K562 (cell line): ENCODE measurements at regions not wholly inside any gene's neighbourhood (a gene's known extent, or its start where the extent isn't known, plus 50 kb on each side); places are given as distances from the start of the nearest gene placed in this dataset.

Experiments used
- ATAC-seq: fragments of 200-7000 bp; cut with Tn5 transposase; 3 replicates; pipeline ENCODE4 v1.9.1; 2020; ENCODE audit warnings: moderate library complexity
- BruUV-seq: library from RNA; stranded (reverse); fragments of 400-500 nt; replicated peaks from 2 replicates; lab custom pipeline; 2021; lab: Mats Ljungman, UMichigan
- CTCF ChIA-PET: fragments of 300-600 bp; formaldehyde crosslinking; extraction: SDS; loops from one replicate; lab custom pipeline; 2021; ENCODE audit warnings: low intra/inter-chr PET ratio; lab: Yijun Ruan, JAX
- POLR2A ChIA-PET: fragments of 300-600, 350-650 bp; sonication (Branson Sonifier 250); formaldehyde crosslinking; extraction: SDS; loops from one replicate; lab custom pipeline; 2021; ENCODE audit warnings: antibody characterized with exemption, inconsistent platforms; lab: Yijun Ruan, JAX
- DNase-seq, 4 experiments: peaks; one replicate each; pipeline versions ENCODE4 v3.0.0 to v3.0.0-alpha.2; 2011 to 2018; ENCODE audit warnings: low spot score in 3 of 4, mixed read lengths in 3 of 4; ENCODE audit errors: extremely low read depth in 1 of 4
- FAIRE-seq: peaks from 2 replicates; lab custom pipeline; 2011; peaks lifted over from hg19 to GRCh38; lab: Jason Lieb, UNC
- H2AFZ ChIP-seq: 2 replicates; pipeline ENCODE4 v1.6.0; 2011; ENCODE audit warnings: low read depth, low read length, control low read depth, inconsistent platforms
- H3K27ac ChIP-seq: fragments of 200-600 bp; 3 replicates; pipeline ENCODE4 v1.8.0; 2011; ENCODE audit warnings: low read depth, mild to moderate bottlenecking, control low read depth, inconsistent platforms, low read length, moderate library complexity, mixed read lengths; ENCODE audit errors: extremely low read depth
- H3K27me3 ChIP-seq, 2 experiments: fragments of 300-600 bp in 1 of 2; 2 replicates in 1 of 2; 3 replicates in 1 of 2; pipeline versions ENCODE4 v1.6.0 to v1.8.0; 2011; ENCODE audit warnings: inconsistent platforms in 2 of 2, low read length in 2 of 2, mild to moderate bottlenecking in 1 of 2, mixed read lengths in 1 of 2, moderate library complexity in 1 of 2; ENCODE audit not compliant: control insufficient read depth in 2 of 2, insufficient read depth in 2 of 2
- H3K36me3 ChIP-seq: fragments of 300-600 bp; 3 replicates; pipeline ENCODE4 v1.8.0; 2011; ENCODE audit warnings: mild to moderate bottlenecking, low read length, inconsistent platforms; ENCODE audit not compliant: control insufficient read depth, insufficient read depth
- H3K4me1 ChIP-seq, 2 experiments: fragments of 200-600 bp in 1 of 2; replicated peaks in 1 of 2; 2 replicates in 1 of 2; 3 replicates in 1 of 2; pipeline versions ENCODE4 v1.5.1 to v1.8.0; 2011; ENCODE audit warnings: inconsistent platforms in 2 of 2, low read length in 2 of 2, mild to moderate bottlenecking in 1 of 2, mixed read lengths in 1 of 2, moderate library complexity in 1 of 2; ENCODE audit not compliant: control insufficient read depth in 2 of 2, insufficient read depth in 2 of 2
- H3K4me2 ChIP-seq: 2 replicates; pipeline ENCODE4 v1.6.1; 2011; ENCODE audit warnings: low read length, control low read depth, inconsistent platforms, mixed read lengths; ENCODE audit not compliant: insufficient read depth
- H3K4me3 ChIP-seq: fragments of 200-600 bp; sonication (generic), shearing (Covaris generic); 2 replicates; pipeline ENCODE4 v1.5.1; 2016; ENCODE audit warnings: control low read depth, inconsistent platforms
- H3K79me2 ChIP-seq: fragments of 200-600 bp; 3 replicates; pipeline ENCODE4 v1.8.0; 2011; ENCODE audit warnings: low read length, inconsistent platforms; ENCODE audit not compliant: control insufficient read depth, insufficient read depth
- H3K9ac ChIP-seq, 2 experiments: 2 replicates each; pipeline versions ENCODE4 v1.6.0 to v1.6.1; 2011; ENCODE audit warnings: low read depth in 2 of 2, low read length in 2 of 2, control low read depth in 1 of 2, inconsistent platforms in 1 of 2, mild to moderate bottlenecking in 1 of 2, mixed read lengths in 1 of 2; ENCODE audit not compliant: insufficient read depth in 1 of 2
- H3K9me1 ChIP-seq: one replicate; pipeline ENCODE4 v1.6.0; 2011; ENCODE audit warnings: inconsistent platforms, mild to moderate bottlenecking, low read length, moderate library complexity; ENCODE audit not compliant: control insufficient read depth, insufficient read depth
- H3K9me3 ChIP-seq: replicated peaks from 2 replicates; pipeline ENCODE4 v1.5.1; 2011; ENCODE audit warnings: low read depth, low read length, inconsistent platforms; ENCODE audit not compliant: control insufficient read depth, insufficient read depth
- H4K20me1 ChIP-seq: replicated peaks from 2 replicates; pipeline ENCODE4 v1.6.1; 2011; ENCODE audit warnings: low read length, inconsistent platforms, mixed read lengths; ENCODE audit not compliant: control insufficient read depth, insufficient read depth
- ARID3A ChIP-seq: IDR thresholded peaks from 2 replicates; pipeline ENCODE4 v1.6.1; 2012; ENCODE audit warnings: low read depth, low read length, improper control_type of control experiment, borderline replicate concordance
- ELF2 ChIP-seq: fragments of 250-450 bp; sonication (Bioruptor Pico); IDR thresholded peaks from 2 replicates; pipeline ENCODE4 v1.5.0; 2021; ENCODE audit warnings: mild to moderate bottlenecking
- HBP1 ChIP-seq: fragments of 450-650 bp; formaldehyde crosslinking; IDR thresholded peaks from 2 replicates; pipeline ENCODE4 v1.4.0; 2022; ENCODE audit warnings: missing genetic modification characterization
- MAZ ChIP-seq, 2 experiments: fragments of 450-650 bp in 1 of 2; sonication (generic) in 1 of 2; formaldehyde crosslinking; IDR thresholded peaks in 1 of 2; conservative IDR thresholded peaks in 1 of 2; 2 replicates each; pipeline versions ENCODE4 v1.4.0 to v1.5.0; 2020; ENCODE audit warnings: mild to moderate bottlenecking in 1 of 2, missing genetic modification reagents in 1 of 2
- NR2C2 ChIP-seq, 2 experiments: fragments of 200-800 bp in 1 of 2; sonication (Bioruptor generic) in 1 of 2; sonication (generic) in 1 of 2; formaldehyde crosslinking in 1 of 2; IDR thresholded peaks; 2 replicates each; pipeline versions ENCODE4 v1.6.1 to v1.8.0; 2016 to 2022; ENCODE audit warnings: mild to moderate bottlenecking in 1 of 2, missing compliant biosample characterization in 1 of 2, missing genetic modification characterization in 1 of 2, missing genetic modification reagents in 1 of 2
- RBBP5 ChIP-seq: fragments of 200-600 bp; sonication (generic); IDR thresholded peaks from 2 replicates; pipeline ENCODE4 v1.6.1; 2012; ENCODE audit warnings: borderline replicate concordance, mild to moderate bottlenecking, low read length, control low read depth, inconsistent platforms; ENCODE audit not compliant: insufficient read depth, poor library complexity, severe bottlenecking
- TRIM24 ChIP-seq, 2 experiments: fragments of 450-650 bp; IDR thresholded peaks; 2 replicates each; pipeline ENCODE4 v1.6.1; 2016
- ZNF253 ChIP-seq: fragments of 250-450 bp; sonication (Bioruptor Pico); conservative IDR thresholded peaks from 2 replicates; pipeline ENCODE4 v1.6.1; 2021; ENCODE audit warnings: mild to moderate bottlenecking
- WGBS: fragments of 100-300 bp; shearing (Covaris generic); methylation state at CpG from one replicate; pipeline ENCODE4 v1.1.6; 2016; ENCODE audit warnings: low coverage, mixed read lengths; ENCODE audit not compliant: insufficient coverage; ENCODE audit errors: missing lambda C conversion rate; 5-methylcytosine and 5-hydroxymethylcytosine counted together
- in situ Hi-C: fragments of 300-500 bp; cut with MboI; formaldehyde crosslinking; loops from 4 replicates; pipeline ENCODE4 v1.15.0; 2018; ENCODE audit warnings: inconsistent platforms, mixed read lengths
- intact Hi-C: fragments of 100-400 bp; cut with micrococcal nuclease; formaldehyde crosslinking; loops from 2 replicates; pipeline ENCODE4 v1.14.2; 2022
- TF ChIP-seq, protein P1 (sequence below): fragments of 450-650 bp; IDR thresholded peaks from 2 replicates; pipeline ENCODE4 v1.6.1; 2016; ENCODE audit warnings: low read depth

DNA sequence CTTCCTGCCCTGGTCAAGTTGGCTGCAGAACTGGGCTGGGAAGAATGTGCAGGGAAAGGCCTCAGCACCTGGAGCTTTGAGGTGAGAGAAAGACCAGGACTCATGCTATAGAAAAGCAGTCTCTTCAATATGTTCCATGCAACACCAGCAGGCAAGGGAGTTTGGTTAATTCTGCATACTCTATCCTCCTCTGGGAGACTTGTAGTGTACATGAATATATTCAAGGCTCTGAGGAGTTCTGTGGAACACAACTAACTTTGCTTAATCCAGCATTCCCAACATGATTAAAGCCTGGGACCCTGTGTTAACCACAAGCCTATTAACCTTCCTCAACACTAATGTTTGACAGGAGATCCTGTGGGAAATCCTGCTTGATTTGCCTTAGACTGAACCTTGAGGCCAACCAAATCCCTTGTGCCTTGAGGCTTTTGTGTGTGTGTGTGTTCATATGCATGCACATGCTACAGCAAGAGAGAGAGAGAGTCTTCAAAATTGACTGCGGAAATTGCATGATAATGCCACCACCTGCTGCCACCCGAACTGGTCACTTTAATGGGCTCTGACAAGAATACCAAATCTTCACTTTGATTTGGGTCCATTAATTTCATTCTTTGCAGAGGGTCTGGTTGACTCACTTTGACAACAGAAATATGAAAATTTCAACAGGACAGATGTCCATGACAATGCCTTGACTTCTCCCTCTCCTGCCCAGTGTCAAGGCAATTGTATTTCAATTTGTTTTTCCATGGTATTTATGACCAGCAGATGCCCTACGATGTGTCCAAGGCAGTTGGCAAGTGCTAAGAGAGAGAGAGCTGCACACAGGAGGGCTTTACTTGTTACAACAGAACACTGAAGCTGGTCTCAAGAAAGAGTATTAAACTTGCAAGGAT lies 238.2 kb upstream of the ZBED5 start:
- POLR2A ChIA-PET: interaction anchor here (0.5 to 0.8 kb wide), 2 partner anchors 8 to 744 kb away, joined by 3 read pairs; no protein-coding TSS in a partner anchor
- BruUV-seq: no TSS peak
- Histone ChIP-seq H3K9me1 (no peaks in the 10 kb centered on the region), H3K4me3 (no peak overlapping the region), H3K27me3 (no peaks in the 10 kb centered on the region), H3K27ac (no peak overlapping the region), H3K9ac (no peak overlapping the region), H3K9me3 (peaks cover 2% of the 10 kb centered on the region; the same call in 1 of the 2 replicates), H3K4me2 (no peak overlapping the region), H3K79me2 (no peaks in the 10 kb centered on the region), H2AFZ (no peak overlapping the region), H4K20me1 (no peaks in the 10 kb centered on the region), H3K4me1 (no peaks in the 10 kb centered on the region), H3K36me3 (no peaks in the 10 kb centered on the region)
- CTCF ChIA-PET: no interaction called here
- 0% methylated on average over 3 of the region's 3 CpGs for WGBS
- ATAC-seq: no peak
- FAIRE-seq: no peak
- no peak for DNase-seq
- intact Hi-C loops (no loop called here), in situ Hi-C loops (no loop called here)
- TF ChIP-seq MAZ (CRISPR knock-in tag; conservative IDR thresholded peaks at IDR 0.05 in 1 of 2, IDR thresholded peaks at IDR 0.05 in 1 of 2): no peak
- no peak for TF ChIP-seq NR2C2 (CRISPR knock-in tag; IDR thresholded peaks at IDR 0.05)
- no peak for TF ChIP-seq NR2C2 (tag; IDR thresholded peaks at IDR 0.05)
- TF ChIP-seq ARID3A: no peak
- TF ChIP-seq ELF2 (CRISPR knock-in tag): no peak
- TF ChIP-seq RBBP5: no peak
- TF ChIP-seq HBP1 (CRISPR knock-in tag): no peak
- TF ChIP-seq ZNF253: no peak
- TF ChIP-seq, protein P1, sequence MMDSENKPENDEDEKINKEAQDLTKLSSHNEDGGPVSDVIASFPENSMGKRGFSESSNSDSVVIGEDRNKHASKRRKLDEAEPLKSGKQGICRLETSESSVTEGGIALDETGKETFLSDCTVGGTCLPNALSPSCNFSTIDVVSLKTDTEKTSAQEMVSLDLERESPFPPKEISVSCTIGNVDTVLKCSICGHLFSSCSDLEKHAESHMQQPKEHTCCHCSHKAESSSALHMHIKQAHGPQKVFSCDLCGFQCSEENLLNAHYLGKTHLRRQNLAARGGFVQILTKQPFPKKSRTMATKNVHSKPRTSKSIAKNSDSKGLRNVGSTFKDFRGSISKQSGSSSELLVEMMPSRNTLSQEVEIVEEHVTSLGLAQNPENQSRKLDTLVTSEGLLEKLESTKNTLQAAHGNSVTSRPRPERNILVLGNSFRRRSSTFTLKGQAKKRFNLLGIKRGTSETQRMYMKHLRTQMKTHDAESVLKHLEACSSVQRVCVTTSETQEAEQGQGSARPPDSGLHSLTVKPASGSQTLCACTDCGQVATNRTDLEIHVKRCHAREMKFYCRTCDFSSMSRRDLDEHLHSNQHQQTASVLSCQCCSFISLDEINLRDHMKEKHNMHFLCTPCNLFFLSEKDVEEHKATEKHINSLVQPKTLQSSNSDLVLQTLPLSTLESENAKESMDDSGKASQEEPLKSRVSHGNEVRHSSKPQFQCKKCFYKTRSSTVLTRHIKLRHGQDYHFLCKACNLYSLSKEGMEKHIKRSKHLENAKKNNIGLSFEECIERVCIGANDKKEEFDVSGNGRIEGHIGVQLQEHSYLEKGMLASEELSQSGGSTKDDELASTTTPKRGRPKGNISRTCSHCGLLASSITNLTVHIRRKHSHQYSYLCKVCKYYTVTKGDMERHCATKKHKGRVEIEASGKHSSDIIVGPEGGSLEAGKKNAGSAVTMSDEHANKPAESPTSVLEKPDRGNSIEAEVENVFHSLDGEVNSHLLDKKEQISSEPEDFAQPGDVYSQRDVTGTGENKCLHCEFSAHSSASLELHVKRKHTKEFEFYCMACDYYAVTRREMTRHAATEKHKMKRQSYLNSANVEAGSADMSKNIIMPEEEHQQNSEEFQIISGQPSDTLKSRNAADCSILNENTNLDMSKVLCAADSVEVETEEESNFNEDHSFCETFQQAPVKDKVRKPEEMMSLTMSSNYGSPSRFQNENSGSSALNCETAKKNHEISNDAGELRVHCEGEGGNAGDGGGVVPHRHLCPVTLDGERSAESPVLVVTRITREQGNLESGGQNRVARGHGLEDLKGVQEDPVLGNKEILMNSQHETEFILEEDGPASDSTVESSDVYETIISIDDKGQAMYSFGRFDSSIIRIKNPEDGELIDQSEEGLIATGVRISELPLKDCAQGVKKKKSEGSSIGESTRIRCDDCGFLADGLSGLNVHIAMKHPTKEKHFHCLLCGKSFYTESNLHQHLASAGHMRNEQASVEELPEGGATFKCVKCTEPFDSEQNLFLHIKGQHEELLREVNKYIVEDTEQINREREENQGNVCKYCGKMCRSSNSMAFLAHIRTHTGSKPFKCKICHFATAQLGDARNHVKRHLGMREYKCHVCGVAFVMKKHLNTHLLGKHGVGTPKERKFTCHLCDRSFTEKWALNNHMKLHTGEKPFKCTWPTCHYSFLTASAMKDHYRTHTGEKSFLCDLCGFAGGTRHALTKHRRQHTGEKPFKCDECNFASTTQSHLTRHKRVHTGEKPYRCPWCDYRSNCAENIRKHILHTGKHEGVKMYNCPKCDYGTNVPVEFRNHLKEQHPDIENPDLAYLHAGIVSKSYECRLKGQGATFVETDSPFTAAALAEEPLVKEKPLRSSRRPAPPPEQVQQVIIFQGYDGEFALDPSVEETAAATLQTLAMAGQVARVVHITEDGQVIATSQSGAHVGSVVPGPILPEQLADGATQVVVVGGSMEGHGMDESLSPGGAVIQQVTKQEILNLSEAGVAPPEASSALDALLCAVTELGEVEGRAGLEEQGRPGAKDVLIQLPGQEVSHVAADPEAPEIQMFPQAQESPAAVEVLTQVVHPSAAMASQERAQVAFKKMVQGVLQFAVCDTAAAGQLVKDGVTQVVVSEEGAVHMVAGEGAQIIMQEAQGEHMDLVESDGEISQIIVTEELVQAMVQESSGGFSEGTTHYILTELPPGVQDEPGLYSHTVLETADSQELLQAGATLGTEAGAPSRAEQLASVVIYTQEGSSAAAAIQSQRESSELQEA: no peak
- no peak for TF ChIP-seq TRIM24 (IDR thresholded peaks at IDR 0.05)
